Left forelimb (tissue), 1 donor: ENCODE measurements at regions not wholly inside any gene's neighbourhood (a gene's known extent, or its start where the extent isn't known, plus 50 kb on each side); places are given as distances from the start of the nearest gene placed in this dataset.

Experiments
- DNase-seq: peaks from one replicate; pipeline ENCODE4 v3.0.0-alpha.2; 2018; ENCODE audit warnings: low spot score

- DNase-seq, result no peak
Measured at GRCh38 chr5:1706021-1706420, 93.6 kb downstream of the MRPL36 start.

DNA sequence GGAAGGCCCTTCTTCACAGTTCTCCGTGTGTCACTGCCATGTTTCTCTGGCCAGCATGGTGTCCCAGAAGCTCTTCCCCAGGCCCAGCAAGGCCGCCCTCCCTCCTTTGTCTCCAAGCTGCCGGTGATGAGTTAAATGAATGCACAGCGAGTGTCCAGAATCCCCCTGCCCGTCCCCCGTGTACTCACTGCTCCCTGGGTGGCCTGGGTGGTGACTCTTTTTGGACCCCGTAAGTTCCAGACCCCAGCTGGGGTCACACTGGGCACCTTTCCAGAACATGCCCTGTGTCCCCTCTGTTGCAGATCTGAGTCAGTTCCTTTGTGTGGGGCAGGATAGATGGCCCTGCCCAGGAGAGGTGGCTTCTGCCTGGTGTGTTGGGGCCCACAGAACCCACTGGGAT, 95.0 kb downstream of the MRPL36 start:
- no peak for DNase-seq

- no peak for DNase-seq
Measured at GRCh38 chr5:1704266-1704665, 95.4 kb downstream of the MRPL36 start.

GRCh38 chr5:1703352-1704050, 96.1 kb downstream of the MRPL36 start:
- no peak for DNase-seq

- no peak for DNase-seq
Measured at GRCh38 chr5:1702318-1702717, 97.3 kb downstream of the MRPL36 start.

DNA sequence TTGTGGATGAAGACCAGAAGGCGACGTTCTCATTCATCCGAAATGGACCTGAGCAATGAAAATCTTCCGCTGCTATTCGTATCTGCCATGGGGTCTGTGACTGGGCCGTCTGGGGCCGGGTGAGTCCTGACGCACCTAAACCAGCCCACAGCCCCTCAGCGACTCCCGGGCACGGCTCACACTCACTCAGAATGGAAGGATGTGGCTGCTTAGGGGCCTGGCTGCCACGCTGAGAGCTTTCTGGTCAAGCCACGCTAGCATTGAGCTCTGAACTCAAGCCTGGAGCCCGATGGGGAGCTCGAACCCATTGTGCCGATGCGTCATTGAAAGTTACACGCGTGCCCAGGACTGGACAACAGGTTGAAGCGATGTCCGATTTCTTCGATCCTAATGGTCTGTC, 97.8 kb downstream of the MRPL36 start:
- no peak for DNase-seq

GRCh38 chr5:1701216-1701864, 98.3 kb downstream of the MRPL36 start:
- no peak for DNase-seq

DNA sequence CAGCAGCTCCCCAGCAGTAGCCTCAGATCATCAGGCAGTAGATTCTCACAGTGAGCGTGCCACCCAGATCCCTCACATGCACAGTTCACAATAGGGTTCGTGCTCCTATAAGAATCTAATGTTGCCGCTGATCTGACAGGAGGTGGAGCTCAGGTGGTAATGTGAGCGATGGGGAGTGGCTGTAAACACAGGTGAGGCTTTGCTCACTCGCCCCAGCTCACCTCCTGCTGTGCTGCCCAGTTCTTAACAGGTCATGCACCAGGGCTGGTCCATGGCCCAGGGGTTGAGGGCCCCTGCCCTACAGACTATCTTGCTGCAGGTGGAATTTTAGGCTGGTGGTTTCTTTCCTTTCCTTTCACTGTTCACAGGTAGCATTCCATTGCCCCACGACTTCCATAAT, 100.2 kb downstream of the MRPL36 start:
- DNase-seq, result no peak

- no peak for DNase-seq
Measured at GRCh38 chr5:1698589-1699316, 100.9 kb downstream of the MRPL36 start.

GRCh38 chr5:1692381-1692780, 107.3 kb downstream of the MRPL36 start:
- no peak for DNase-seq

DNA sequence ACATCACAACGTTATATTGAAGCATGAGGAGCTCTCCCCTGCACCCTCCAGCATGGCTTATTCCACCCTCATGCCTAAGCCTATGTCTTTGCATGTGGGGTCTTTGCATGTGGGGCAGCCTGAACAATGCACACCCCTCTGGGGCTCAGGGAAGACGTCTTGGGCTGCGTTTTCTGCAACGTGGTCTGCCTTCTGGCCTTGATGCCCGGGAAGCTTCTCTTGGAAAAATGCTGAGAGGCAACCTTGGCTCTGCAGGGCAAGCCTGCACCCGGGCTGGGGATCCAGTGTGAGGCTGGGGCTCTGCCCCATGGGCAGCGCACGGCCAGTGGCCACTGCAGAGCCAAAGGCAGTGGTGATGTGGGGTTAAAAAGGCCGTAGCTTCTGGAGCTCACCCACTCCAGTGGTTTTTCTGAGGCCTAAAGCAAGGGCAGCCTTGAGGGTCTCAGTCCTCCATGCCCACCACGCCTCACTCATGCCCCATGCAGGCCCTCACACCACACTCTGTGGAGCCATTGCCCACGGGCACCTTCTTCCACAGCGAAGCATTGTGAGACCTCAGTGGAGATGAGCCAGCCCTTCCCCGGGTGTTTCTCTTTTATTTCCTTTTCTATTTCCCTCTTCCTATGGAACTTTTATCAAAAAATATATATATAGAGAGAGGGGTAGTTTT, 112.2 kb downstream of the MRPL36 start:
- DNase-seq, result no peak

- no peak for DNase-seq
Measured at GRCh38 chr5:1686016-1686802, 113.4 kb downstream of the MRPL36 start.

- no peak for DNase-seq
Measured at GRCh38 chr5:1685066-1685465, 114.6 kb downstream of the MRPL36 start.

GRCh38 chr5:1681955-1682354, 117.7 kb downstream of the MRPL36 start:
- DNase-seq, result no peak

GRCh38 chr5:1673042-1673677, 126.5 kb downstream of the MRPL36 start:
- DNase-seq, result no peak

- no peak for DNase-seq
Measured at GRCh38 chr5:1672396-1672795, 127.2 kb downstream of the MRPL36 start.

- DNase-seq, result no peak
Measured at GRCh38 chr5:1671351-1671750, 128.3 kb downstream of the MRPL36 start.

GRCh38 chr5:1670351-1670750, 129.3 kb downstream of the MRPL36 start:
- no peak for DNase-seq

- DNase-seq, result no peak
Measured at GRCh38 chr5:1669276-1670155, 130.1 kb downstream of the MRPL36 start.

GRCh38 chr5:1668141-1668721, 131.4 kb downstream of the MRPL36 start:
- DNase-seq, result no peak
